ENCODE measurements at regions not wholly inside any gene's neighbourhood (a gene's known extent, or its start where the extent isn't known, plus 50 kb on each side); places are given as distances from the start of the nearest gene placed in this dataset.

DNA sequence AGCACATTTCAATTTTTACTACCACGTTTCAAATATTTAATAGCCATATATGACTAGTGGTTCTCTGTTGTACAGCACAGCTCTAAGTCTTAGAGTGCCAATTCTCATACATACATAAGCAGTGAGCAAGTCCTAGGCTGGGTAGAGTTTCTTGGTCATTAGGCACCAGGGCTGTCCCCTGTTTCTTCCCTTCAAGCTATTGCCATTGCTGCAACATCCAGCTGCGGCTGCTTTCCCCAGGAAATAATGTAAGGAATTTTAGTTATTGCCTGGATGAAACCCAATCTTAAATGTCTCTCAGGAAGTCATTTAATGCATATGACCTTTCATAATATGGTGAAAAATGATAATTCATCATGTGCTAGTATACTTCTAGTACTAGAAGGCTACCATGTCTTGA lies 74.1 kb upstream of the PPP3CA start:
- H3K79me2 ChIP-seq (replicated peaks; ENCODE audit: insufficient read depth, low read length): no peaks in the 10 kb centered on the region
- H3F3A ChIP-seq (ENCODE audit: insufficient read depth, low read length, poor library complexity, severe bottlenecking): no peaks in the 10 kb centered on the region
- no peak overlapping the region for H3K4me2 ChIP-seq (ENCODE audit: low read length)
- no peaks in the 10 kb centered on the region for H3K9me3 ChIP-seq (ENCODE audit: low read length)
- H3K4me3 ChIP-seq (ENCODE audit: low read length): no peak overlapping the region
- no peak overlapping the region for H2AFZ ChIP-seq (ENCODE audit: low read depth, low read length)
- H3K9me2 ChIP-seq (ENCODE audit: insufficient read depth, low read length): no peaks in the 10 kb centered on the region
- no peaks in the 10 kb centered on the region for H3K27me3 ChIP-seq (ENCODE audit: insufficient read depth, low read depth, low read length)
- H3K9ac ChIP-seq (ENCODE audit: low read length): no peak overlapping the region
- TF ChIP-seq, protein P1, sequence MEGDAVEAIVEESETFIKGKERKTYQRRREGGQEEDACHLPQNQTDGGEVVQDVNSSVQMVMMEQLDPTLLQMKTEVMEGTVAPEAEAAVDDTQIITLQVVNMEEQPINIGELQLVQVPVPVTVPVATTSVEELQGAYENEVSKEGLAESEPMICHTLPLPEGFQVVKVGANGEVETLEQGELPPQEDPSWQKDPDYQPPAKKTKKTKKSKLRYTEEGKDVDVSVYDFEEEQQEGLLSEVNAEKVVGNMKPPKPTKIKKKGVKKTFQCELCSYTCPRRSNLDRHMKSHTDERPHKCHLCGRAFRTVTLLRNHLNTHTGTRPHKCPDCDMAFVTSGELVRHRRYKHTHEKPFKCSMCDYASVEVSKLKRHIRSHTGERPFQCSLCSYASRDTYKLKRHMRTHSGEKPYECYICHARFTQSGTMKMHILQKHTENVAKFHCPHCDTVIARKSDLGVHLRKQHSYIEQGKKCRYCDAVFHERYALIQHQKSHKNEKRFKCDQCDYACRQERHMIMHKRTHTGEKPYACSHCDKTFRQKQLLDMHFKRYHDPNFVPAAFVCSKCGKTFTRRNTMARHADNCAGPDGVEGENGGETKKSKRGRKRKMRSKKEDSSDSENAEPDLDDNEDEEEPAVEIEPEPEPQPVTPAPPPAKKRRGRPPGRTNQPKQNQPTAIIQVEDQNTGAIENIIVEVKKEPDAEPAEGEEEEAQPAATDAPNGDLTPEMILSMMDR (IDR thresholded peaks at IDR 0.05; ENCODE audit: poor library complexity, severe bottlenecking): no peak
- TF ChIP-seq TAF1 (IDR thresholded peaks at IDR 0.05; ENCODE audit: low read depth) (no peak), POLR2AphosphoS5 (IDR thresholded peaks at IDR 0.05) (no peak)
- H4K20me1 ChIP-seq (ENCODE audit: insufficient read depth): no peaks in the 10 kb centered on the region
- H3K36me3 ChIP-seq (ENCODE audit: insufficient read depth, low read length): no peaks in the 10 kb centered on the region
- no peak overlapping the region for H3K27ac ChIP-seq (ENCODE audit: low read length)

GRCh38 chr4:101420661-101421060 lies 73.3 kb upstream of the PPP3CA start:
- no peaks in the 10 kb centered on the region for H3K9me2 ChIP-seq (ENCODE audit: insufficient read depth, low read length)
- H3K79me2 ChIP-seq (replicated peaks; ENCODE audit: insufficient read depth, low read length): no peaks in the 10 kb centered on the region
- no peaks in the 10 kb centered on the region for H3F3A ChIP-seq (ENCODE audit: insufficient read depth, low read length, poor library complexity, severe bottlenecking)
- TF ChIP-seq MXI1 (conservative IDR thresholded peaks at IDR 0.05; ENCODE audit: poor library complexity, severe bottlenecking) (no peak), EZH2 (IDR thresholded peaks at IDR 0.05; ENCODE audit: borderline replicate concordance, insufficient read depth, low read length, poor library complexity, severe bottlenecking) (no peak), POLR2AphosphoS5 (IDR thresholded peaks at IDR 0.05) (no peak), TAF1 (IDR thresholded peaks at IDR 0.05; ENCODE audit: low read depth) (no peak), RAD21 (conservative IDR thresholded peaks at IDR 0.05) (no peak)
- TF ChIP-seq, protein P2, sequence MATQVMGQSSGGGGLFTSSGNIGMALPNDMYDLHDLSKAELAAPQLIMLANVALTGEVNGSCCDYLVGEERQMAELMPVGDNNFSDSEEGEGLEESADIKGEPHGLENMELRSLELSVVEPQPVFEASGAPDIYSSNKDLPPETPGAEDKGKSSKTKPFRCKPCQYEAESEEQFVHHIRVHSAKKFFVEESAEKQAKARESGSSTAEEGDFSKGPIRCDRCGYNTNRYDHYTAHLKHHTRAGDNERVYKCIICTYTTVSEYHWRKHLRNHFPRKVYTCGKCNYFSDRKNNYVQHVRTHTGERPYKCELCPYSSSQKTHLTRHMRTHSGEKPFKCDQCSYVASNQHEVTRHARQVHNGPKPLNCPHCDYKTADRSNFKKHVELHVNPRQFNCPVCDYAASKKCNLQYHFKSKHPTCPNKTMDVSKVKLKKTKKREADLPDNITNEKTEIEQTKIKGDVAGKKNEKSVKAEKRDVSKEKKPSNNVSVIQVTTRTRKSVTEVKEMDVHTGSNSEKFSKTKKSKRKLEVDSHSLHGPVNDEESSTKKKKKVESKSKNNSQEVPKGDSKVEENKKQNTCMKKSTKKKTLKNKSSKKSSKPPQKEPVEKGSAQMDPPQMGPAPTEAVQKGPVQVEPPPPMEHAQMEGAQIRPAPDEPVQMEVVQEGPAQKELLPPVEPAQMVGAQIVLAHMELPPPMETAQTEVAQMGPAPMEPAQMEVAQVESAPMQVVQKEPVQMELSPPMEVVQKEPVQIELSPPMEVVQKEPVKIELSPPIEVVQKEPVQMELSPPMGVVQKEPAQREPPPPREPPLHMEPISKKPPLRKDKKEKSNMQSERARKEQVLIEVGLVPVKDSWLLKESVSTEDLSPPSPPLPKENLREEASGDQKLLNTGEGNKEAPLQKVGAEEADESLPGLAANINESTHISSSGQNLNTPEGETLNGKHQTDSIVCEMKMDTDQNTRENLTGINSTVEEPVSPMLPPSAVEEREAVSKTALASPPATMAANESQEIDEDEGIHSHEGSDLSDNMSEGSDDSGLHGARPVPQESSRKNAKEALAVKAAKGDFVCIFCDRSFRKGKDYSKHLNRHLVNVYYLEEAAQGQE (IDR thresholded peaks at IDR 0.05; ENCODE audit: borderline replicate concordance): no peak
- H2AFZ ChIP-seq (ENCODE audit: low read depth, low read length): no peak overlapping the region
- H3K9me3 ChIP-seq (ENCODE audit: low read length): no peaks in the 10 kb centered on the region
- no peaks in the 10 kb centered on the region for H3K36me3 ChIP-seq (ENCODE audit: insufficient read depth, low read length)
- no peak overlapping the region for H3K4me3 ChIP-seq (ENCODE audit: low read length)
- H3K4me2 ChIP-seq (ENCODE audit: low read length): no peak overlapping the region
- no peak overlapping the region for H3K9ac ChIP-seq (ENCODE audit: low read length)
- no peaks in the 10 kb centered on the region for H3K27me3 ChIP-seq (ENCODE audit: insufficient read depth, low read depth, low read length)
- H3K27ac ChIP-seq (ENCODE audit: low read length): no peak overlapping the region
- no peaks in the 10 kb centered on the region for H4K20me1 ChIP-seq (ENCODE audit: insufficient read depth)

- no peak overlapping the region for H3K9ac ChIP-seq (ENCODE audit: low read length)
- H3K27me3 ChIP-seq (ENCODE audit: insufficient read depth, low read depth, low read length): no peaks in the 10 kb centered on the region
- H3F3A ChIP-seq (ENCODE audit: insufficient read depth, low read length, poor library complexity, severe bottlenecking): no peaks in the 10 kb centered on the region
- H4K20me1 ChIP-seq (ENCODE audit: insufficient read depth): no peaks in the 10 kb centered on the region
- no peaks in the 10 kb centered on the region for H3K79me2 ChIP-seq (replicated peaks; ENCODE audit: insufficient read depth, low read length)
- no peak overlapping the region for H3K4me3 ChIP-seq (ENCODE audit: low read length)
- no peaks in the 10 kb centered on the region for H3K9me2 ChIP-seq (ENCODE audit: insufficient read depth, low read length)
- no peaks in the 10 kb centered on the region for H3K36me3 ChIP-seq (ENCODE audit: insufficient read depth, low read length)
- no peak overlapping the region for H3K27ac ChIP-seq (ENCODE audit: low read length)
- no peak for TF ChIP-seq SMC3 (conservative IDR thresholded peaks at IDR 0.05; ENCODE audit: poor library complexity)
- H3K9me3 ChIP-seq (ENCODE audit: low read length): no peaks in the 10 kb centered on the region
- H3K4me2 ChIP-seq (ENCODE audit: low read length): no peak overlapping the region
- H2AFZ ChIP-seq (ENCODE audit: low read depth, low read length): no peak overlapping the region
Observed at GRCh38 chr4:101419336-101420135, 72.2 kb upstream of the PPP3CA start.
